Activated T-cell treated with anti-CD3 and anti-CD28 coated beads for 48 hours (primary cell): ENCODE measurements at regions not wholly inside any gene's neighbourhood (a gene's known extent, or its start where the extent isn't known, plus 50 kb on each side); places are given as distances from the start of the nearest gene placed in this dataset.

Experiments
- DNase-seq: peaks from one replicate; pipeline ENCODE4 v3.0.0-alpha.2; 2020; ENCODE audit warnings: low read depth

DNA sequence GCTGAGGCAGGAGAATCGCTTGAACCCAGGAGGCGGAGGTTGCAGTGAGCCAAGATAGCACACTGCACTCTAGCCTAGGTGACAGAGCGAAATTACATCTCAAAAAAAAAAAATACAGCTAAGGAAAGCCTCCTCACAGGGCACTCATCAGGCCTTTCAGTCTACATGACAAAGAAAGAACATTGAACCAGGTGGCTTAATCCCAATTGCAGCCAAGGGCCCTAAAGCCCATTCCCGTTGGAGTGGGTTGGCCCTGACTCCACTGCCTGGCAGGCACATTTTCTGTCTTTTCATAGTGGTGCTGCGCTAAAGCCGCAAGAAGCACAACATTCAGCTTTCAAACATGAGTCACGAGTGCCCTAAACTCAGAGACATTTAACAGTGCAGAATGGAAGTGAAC is 372.5 kb downstream of the RNF144A start:
- no peak for DNase-seq

DNA sequence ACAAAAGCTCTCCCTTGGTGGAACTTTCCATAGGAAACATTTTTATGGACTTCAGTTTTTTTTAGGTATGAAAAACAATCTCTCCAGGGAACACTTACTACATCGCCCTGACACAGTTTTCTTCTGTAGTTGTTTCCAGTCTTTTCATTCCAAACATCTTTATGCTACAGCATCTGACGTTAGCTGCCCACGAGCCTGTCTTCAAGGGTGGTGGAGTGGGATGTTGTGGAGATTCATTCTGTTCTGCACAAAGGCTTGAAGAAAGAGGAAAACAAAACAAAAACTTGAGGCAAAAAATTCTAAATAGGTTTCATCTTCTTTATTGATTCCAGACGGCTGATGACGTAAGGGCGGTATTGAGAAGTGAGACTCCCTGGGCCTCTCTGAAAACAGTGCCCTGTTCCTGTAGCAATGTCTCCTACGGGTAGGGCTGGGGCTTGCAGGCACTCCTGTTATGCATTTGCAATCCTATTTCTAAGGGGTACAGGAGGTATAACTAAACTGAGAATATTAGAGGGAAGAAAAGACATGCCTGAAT is 375.0 kb downstream of the RNF144A start:
- DNase-seq = no peak

DNA sequence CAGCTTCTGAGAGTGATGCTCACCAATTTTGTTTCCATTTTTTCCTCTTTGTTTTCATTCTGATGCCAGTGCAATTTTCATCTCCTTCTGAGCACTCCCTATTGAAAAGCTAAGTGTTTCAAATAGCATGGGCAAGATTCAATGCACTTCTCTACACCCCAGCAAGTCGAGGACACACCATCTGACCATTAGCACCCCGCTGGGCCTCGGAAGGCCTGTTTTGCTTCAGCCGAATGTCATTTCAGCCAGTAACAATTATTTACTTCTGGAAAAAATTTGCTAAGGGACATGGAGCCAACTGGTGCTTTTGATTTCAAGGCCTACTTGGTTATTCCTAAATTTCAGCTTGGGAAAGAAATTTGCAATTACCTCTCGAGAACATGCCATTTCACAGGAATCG is 392.4 kb downstream of the RNF144A start:
- DNase-seq = no peak

DNA sequence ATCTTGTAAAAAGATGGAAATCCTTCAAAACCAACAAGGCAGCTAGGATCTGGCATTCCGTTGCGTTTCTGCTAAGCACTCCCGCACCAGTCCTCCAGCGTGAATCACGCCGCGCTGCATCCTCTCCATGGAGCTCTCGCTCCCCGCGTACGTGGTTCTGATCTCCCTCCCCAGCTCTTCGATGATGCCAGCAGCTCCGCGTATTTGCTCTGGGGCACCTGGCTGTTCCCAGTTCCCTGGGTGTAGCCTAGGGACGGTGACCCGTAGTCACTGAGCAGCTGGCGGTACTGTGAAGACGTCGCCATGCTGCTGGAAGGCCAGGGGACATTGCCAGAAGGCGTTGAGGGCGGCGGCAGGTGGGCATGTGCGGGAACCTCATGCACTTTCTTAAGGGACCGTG is 407.5 kb downstream of the RNF144A start:
- no peak for DNase-seq

DNA sequence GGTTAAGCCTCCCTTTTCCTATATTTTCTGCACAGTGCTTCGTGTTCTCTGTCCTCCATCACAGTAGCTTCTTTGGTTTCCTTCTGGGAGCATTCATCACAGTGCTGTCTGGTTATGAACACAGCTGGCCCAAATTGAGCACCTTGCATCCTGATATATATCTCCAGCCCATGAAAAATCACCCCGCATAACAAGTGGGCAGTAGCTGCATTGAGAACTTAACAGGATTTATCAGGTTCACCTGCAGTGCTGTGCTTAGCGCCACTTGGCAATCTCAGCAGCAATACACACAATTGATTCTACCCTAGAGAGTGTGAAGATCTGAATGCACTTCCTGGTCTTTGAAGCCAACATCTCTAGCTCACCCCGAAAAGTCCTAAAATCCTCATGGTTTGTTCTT is 408.0 kb downstream of the RNF144A start:
- DNase-seq = no peak

DNA sequence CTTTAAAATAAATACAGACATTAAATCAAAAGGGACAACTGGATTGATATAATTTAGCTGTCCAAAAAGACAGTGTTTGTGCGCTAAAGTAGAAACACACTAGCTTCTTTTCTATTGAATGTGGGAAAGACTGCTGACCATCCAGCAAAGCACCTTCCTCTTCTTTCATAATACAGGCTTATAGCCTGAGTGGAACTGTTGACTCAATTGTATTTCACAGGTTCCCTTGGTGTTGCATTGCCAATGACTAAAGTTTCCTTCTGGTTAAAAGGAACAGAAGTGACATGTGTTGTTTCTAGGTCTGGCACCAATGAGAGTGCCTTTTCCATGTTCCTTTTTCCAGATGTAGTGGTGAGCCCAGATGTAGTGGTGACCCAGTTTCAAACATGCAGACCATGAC is 412.3 kb downstream of the RNF144A start:
- DNase-seq = no peak

DNA sequence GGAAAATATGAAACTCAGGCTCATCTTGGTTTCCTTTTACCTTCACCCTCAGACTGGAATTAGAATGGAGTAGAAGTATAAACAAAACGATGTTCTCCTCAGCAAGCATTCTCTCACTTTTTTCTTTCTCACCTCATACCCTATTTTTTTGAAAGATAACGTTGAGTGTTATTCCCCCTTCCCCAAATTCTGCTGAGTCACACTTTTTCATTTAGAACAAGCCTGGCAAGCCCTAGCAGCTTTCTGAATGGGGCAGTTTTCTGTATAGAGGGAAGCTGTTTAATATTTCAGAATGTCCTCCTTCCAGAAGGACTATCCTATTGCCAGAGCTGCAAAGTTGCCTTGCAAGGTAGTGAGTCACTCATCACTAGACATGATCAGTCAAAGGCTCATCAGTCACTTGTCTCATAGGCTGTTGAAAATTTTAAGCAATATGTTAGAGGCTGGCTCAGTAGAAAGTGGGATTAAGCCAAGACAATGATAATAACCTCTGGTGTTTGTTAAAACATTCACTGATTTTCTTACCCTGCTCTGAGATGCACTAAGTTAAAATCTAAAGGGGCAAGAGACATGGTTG is 416.1 kb downstream of the RNF144A start:
- DNase-seq = no peak

DNA sequence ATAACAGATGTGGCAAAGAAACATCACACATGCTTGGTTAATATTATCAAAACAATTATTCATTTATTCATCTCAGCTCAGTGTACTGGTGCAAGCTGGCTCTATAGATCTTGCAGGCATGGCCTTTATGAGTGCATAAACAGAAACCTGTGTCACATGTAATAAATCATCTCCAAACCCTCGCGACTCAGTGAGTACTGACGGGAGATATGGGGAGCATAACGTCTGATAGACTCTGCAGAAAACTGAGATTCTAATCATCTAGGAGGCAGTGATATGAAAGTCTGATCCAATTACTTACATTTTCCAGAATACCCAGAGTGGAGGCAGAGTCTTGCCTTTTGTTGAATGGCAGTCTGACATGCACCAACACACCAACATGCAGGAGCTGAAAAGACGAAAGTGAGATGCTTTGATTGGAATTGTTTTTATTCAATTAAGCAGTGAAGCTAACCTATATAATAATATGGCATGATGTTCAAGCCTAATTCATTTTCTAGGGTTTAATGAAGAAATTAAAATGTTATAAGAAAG is 416.8 kb downstream of the RNF144A start:
- DNase-seq = no peak

DNA sequence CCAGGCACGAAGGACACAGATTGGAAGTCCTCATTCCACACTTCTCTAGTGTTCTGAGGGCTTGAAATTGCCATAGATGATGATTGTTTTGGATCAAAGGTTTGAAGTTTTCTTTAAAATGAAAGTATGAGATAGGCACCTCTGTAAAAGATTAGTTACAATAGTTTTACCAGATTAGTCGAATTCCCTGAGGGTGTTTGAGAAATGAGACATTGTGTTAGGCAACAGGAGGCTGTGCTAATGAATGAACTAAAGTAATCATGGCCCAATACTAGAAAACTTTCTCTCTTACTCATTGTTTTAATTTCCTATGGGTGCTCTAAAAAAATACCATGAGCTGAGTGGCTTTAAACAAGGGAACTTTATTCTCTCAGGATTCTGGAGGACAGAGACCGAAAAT is 421.7 kb downstream of the RNF144A start:
- no peak for DNase-seq

DNA sequence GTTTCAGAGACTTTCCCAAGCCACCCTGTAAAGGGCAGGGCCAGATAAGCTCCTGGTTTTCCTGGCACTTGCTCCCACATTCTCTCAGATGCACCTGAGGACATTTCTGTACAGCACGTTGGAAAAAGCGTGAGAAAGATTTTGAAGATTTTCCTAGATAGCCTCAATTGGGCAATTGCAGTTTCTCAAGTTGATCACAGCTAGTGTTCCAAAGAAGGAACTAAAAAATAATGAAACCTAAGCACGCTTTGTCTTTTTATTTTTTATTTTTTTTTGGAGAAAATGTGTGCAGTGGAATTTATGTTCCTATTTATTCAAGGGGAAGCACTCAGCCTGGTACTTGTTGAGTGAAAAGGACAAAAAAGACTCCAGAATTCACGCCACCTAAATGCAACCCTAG is 429.1 kb downstream of the RNF144A start:
- DNase-seq = no peak

DNA sequence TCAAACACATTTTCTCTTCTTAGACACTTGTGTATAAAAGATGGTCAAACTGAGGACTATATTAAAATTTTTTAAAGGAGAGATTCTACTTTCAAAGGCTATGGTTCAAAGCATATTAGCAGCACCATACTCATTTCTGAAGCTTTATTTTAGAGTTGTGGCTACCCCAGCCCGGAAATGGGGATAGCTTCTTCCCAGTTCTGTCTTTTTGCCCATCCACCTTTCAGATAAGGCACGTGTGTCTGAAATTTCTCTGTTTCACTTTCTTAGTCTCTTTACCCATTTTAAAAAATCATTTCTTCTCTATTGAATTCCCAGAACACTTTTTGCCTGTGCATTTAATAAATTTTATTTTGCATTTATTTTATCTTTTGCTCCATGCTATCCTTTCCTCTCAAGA is 431.5 kb downstream of the RNF144A start:
- DNase-seq = no peak

DNA sequence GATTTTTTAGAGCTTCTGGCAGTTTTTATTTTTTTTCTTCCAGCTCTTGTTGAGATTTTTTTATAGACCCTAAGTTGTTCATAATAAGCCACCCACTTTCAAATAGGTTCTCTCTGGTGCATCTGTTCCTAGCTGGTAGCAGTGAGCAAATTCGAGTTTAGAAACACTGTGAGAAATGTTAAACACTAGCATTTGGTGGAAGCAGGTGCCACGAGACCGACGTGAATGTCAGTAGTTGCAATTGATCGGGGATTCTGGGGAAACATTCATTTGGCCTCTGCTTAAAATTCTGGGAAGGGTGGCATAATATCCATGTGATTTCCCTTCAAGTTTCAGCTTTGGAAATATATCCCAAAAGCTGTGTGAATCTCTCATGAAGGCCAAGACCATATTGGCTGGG is 435.0 kb downstream of the RNF144A start:
- DNase-seq = no peak

DNA sequence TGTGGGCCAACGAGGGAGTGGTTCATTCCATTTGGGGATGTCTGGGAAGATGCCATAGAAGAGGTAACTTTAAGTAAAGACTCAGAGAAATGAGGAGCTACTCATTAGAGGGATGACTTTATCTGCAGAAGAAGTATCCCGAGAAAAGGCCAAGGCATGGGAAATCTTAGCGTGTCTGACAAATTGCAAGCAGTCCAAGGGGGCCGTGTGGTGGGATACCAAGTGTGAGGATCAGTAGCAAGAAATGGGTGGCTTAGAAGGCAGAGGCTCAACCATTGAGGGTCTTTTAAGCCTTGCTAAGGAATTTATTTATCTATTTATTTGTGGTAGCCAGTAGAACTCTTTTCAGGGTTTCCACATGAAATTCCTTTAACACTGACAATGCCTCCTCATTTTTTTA is 436.4 kb downstream of the RNF144A start:
- DNase-seq = no peak

DNA sequence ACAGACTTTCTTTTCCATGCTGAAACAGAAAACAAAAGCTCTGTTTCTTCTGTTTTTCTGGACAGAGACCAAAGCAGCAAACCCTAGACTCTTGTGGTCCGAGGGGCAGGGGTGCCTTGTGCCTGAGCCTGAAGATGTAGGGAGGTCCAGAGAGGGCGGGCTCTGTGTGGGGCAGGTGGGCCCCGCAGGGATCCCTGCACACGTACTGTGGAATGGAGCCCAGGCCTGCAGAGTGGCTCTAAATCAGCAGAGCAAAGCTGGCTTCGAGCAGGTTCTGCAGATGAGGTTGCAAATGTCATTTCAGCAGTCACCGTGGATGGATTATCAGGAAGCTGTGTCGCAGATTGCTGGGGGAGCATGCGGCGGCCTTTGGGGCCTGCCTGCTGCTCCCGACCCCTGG is 438.6 kb downstream of the RNF144A start:
- DNase-seq = no peak

DNA sequence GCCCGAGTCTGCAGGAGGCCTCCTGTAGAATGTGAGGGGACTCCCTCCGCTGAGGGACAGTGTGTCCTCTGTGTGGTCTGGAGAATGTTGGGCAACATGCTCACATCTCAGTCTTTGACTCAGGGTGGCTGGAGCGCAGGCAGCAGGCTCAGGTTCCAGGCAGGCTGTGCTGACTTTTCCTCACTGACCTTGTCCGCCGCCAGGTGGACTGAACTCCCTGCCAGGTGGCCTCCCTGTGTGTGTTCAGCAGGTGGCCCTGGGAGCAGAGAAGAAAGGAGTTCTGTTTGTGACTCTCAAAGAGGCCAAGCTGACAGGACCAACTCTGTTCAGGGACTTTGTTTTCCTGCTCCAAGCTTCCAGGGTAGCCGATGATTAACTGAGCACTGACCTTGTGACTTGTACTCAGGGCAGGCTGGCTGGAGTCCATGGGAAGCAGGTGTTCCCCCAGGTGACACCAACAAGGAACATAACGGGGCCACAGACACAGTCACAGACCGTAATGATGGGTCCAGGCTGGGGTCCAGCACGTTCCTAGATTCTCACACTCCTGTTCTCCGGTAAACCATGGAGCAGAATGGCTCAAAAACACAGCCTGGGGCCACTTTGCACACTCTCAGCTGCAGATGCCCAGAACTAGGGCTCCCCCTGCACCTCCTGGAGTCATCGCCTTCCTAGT is 439.8 kb downstream of the RNF144A start:
- DNase-seq = no peak

DNA sequence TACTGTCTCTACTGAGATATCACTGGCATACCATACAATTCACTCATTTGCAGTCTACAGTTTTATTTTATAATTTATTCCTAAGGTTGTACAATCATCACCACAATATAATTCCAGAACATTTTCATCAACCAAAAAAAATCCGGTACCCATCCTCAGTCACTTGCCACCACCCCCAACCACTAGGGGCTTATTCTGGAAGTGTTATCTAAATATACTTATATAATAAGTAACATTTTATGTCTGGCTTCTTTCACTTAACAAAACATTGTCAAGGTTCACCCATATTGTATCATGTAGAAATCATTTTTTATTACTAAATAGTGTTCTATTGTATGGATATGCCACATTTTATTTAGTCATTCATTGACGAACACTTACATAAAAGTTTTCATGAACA is 440.8 kb downstream of the RNF144A start:
- no peak for DNase-seq

DNA sequence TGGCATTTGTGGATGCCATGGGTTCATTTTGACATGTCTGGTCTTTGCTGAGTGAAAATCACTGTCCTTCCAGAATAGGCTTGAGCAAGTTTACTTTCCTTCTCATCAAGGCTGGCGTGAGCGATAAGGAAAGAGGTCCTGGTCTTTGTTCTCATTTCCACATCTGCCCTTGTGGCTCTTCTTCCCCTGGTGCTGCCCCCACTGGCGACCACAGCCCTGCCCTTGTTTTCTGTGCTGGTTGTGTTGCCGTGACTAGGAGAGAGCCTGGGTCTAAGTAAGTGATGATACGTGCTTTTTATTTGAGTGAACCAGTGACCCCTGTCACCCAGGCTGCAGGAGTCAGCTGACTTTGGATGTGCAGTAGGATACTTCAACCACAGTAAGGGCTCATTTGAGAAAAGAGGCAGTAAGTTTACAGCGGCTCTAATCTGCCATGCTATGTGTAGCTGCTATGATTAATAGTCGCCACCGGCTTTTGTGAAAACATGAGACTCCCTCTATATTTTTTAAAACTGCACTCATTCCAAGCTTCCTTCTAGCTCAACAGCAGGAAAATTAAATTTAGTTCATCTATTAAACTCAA is 441.7 kb downstream of the RNF144A start:
- no peak for DNase-seq

DNA sequence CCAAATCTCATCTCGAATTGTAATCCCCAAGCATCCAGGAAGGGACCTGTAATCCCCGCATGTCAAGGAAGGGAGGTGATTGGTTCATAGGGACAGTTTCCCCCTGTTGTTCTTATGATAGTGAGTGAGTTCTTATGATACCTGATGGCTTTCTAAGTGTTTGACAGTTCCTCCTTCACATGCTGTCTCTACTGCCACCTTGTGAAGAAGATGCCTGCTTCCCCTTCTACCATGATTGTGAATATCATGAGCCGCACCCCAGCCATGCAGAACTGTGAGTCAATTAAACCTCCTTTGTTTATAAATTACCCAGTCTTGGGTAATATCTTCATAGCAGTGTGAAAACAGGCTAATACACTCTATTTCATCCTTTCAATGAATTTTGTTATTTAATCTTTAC is 446.7 kb downstream of the RNF144A start:
- no peak for DNase-seq

DNA sequence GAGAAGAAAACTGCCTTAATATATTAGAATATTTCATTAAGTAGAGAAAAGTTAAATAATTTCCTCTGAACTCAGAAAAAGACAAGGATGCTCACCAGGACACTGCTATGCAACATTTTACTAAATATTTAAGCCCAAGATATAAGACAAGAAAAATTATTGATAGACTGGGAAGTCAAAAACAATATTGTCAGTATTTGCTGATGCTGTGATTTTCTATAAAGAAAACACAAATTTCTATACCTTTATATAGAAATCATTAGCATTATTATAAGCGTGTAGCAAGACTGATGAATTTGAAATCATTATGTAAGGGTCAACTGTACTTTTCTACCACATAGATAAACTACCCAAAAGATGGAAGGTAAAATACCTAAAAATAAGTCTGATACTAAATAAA is 451.0 kb downstream of the RNF144A start:
- no peak for DNase-seq

DNA sequence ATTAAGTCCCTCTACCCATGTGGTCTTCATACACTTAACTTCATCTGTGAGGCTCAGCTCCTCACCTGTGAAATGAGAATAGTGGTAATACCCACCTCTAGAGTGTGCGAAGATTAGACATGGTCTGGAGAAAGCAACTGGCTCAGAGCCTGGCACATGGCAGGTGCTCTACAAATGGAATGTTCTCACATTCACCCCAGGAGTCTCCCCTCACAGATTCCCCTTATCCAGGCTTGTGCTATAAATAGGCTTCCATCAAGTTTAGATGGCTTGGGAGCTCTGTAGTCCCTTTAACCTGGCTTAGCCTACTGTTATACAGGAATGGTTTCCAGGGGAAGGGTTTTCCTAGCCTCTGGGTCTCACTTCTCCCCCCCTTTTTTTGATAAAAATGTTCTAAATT is 455.9 kb downstream of the RNF144A start:
- DNase-seq = no peak

DNA sequence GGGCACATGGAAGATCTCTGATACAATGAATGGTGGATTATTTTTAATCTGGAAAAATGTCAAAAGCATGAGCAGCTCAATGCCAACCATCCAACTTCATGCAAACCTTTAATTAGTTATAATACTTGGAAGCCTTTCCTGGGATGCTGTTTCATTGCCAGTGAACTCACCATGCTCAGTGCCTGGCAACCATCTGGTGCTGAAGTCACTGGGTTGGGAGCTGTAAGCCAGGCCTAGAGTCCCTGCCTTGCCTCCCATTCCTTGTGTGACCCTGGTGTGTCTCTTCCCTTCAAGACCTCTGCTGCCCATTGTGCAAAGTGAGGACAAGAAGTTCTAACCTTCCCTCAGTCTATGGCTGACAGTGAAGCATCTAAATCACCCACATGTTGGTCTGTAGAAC is 458.7 kb downstream of the RNF144A start:
- no peak for DNase-seq

DNA sequence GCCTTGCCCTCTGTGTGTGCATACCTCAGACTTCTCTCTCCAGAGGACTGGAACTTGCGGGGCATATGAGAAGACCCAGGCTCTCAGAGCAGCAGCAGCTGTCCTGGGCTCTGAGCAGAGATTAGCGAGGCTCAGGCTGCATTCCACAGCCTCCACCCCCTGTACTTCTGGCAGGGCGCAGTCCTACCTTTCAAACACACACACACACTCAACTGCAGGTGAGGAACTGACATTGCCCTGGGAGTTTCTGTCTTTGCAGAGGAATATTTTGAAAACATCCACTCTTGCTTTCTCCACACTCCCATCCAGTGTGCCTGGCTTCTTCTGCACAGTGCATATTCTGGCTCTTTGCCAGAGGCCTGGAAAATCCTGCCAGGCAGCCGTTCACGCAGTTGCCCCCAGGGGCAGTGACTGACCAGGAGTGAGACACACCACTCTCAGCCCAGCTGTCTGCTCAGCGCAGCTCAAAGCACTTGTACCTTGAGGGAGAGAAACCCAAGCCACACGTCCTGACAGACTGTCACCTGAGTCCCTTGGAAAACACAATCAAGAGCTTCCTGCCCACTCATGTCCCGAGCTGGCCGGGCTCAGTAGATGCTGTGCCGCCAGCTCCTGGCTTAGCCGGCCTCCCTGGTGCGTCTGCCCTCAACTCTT is 460.8 kb downstream of the RNF144A start:
- no peak for DNase-seq

DNA sequence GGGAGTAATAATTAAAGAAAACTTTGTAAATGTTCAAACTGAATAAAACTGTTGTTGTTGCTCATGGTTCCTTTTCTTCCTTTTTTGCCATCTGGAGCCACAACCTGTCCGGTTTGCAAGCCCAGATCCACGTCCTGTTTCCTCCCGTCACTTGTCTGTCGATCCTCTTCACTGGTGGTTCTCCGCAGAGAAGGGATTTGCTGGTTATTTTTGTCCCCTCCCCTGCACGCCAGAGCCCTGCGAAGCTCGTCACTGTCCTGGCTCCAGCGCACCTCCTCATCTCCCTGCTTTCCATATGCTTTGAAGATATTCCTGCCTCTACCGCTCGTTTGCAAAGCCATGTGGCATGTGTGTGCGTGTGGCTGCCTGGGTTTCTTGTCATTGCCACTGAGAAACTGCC is 461.4 kb downstream of the RNF144A start:
- DNase-seq = no peak
